ENCODE measurements at regions not wholly inside any gene's neighbourhood (a gene's known extent, or its start where the extent isn't known, plus 50 kb on each side); places are given as distances from the start of the nearest gene placed in this dataset.
"Not testable (repeated sequence)": the region's sequence is repeated elsewhere in the genome, so short reads cannot be mapped to it uniquely, and the experiment has no call there.

- Mint-ChIP-seq H3K27me3 (ENCODE audit: low read depth, unreplicated experiment) (no peaks in the 10 kb centered on the region), H3K4me3 (ENCODE audit: unreplicated experiment) (no peak overlapping the region), H3K9me3 (ENCODE audit: unreplicated experiment) (peaks cover 1% of the 10 kb centered on the region), H3K27ac (ENCODE audit: unreplicated experiment) (no peak overlapping the region), H3K4me1 (ENCODE audit: low read depth, unreplicated experiment) (no peaks in the 10 kb centered on the region), H3K36me3 (ENCODE audit: low read depth, unreplicated experiment) (no peaks in the 10 kb centered on the region)
- no peak for FAIRE-seq
- no peak overlapping the region for H3K4me2 ChIP-seq (ENCODE audit: low read length)
- no peaks in the 10 kb centered on the region for H4K20me1 ChIP-seq (ENCODE audit: insufficient read depth, low read length)
- H3K4me1 ChIP-seq (ENCODE audit: insufficient read depth, low read length), result no peaks in the 10 kb centered on the region
- H3K27me3 ChIP-seq (ENCODE audit: insufficient read depth, low read length), result no peaks in the 10 kb centered on the region
- DNase-seq (ENCODE audit: low read depth), result no peak
- H3K36me3 ChIP-seq (ENCODE audit: insufficient read depth, low read length), result no peaks in the 10 kb centered on the region
- no peak overlapping the region for H3K27ac ChIP-seq (ENCODE audit: low read depth, low read length)
- H2AFZ ChIP-seq (ENCODE audit: low read depth, low read length), result no peak overlapping the region
- no peaks in the 10 kb centered on the region for H3K9me3 ChIP-seq (ENCODE audit: insufficient read depth, low read depth, low read length)
- H3K9ac ChIP-seq (ENCODE audit: low read length), result no peak overlapping the region
- H3K4me3 ChIP-seq (ENCODE audit: insufficient read depth, low read depth, low read length), result no peak overlapping the region
- no peaks in the 10 kb centered on the region for H3K79me2 ChIP-seq (ENCODE audit: insufficient read depth, low read length)
- TF ChIP-seq CTCF (IDR thresholded peaks at IDR 0.05; ENCODE audit: insufficient read depth, low read depth, low read length) (no peak), EZH2 (IDR thresholded peaks at IDR 0.05; ENCODE audit: insufficient read depth, low read length) (no peak)
These were observed 56.9 kb upstream of the RASEF start for GRCh38 chr9:83119873-83120272.

GRCh38 chr9:83116026-83116425, 53.1 kb upstream of the RASEF start:
- no peak overlapping the region for H3K4me3 Mint-ChIP-seq (ENCODE audit: unreplicated experiment)
- H3K36me3 ChIP-seq (ENCODE audit: insufficient read depth, low read length), result no peaks in the 10 kb centered on the region
- no peak overlapping the region for H3K9ac ChIP-seq (ENCODE audit: low read length)
- no peaks in the 10 kb centered on the region for H4K20me1 ChIP-seq (ENCODE audit: insufficient read depth, low read length)
- no peaks in the 10 kb centered on the region for H3K4me1 Mint-ChIP-seq (ENCODE audit: low read depth, unreplicated experiment)
- no peaks in the 10 kb centered on the region for H3K36me3 Mint-ChIP-seq (ENCODE audit: low read depth, unreplicated experiment)
- no peak overlapping the region for H3K27ac ChIP-seq (ENCODE audit: low read depth, low read length)
- H3K79me2 ChIP-seq (ENCODE audit: insufficient read depth, low read length), result no peaks in the 10 kb centered on the region
- FAIRE-seq, result no peak
- no peak overlapping the region for H3K4me3 ChIP-seq (ENCODE audit: insufficient read depth, low read depth, low read length)
- H3K27me3 ChIP-seq (ENCODE audit: insufficient read depth, low read length), result no peaks in the 10 kb centered on the region
- H3K9me3 ChIP-seq (ENCODE audit: insufficient read depth, low read depth, low read length), result no peaks in the 10 kb centered on the region
- DNase-seq (ENCODE audit: low read depth), result peak; percentile 12
- no peak overlapping the region for H3K27ac Mint-ChIP-seq (ENCODE audit: unreplicated experiment)
- no peak overlapping the region for H3K4me2 ChIP-seq (ENCODE audit: low read length)
- peaks cover 10% of the 10 kb centered on the region for H3K9me3 Mint-ChIP-seq (ENCODE audit: unreplicated experiment)
- TF ChIP-seq CTCF (IDR thresholded peaks at IDR 0.05; ENCODE audit: insufficient read depth, low read depth, low read length), result no peak
- H2AFZ ChIP-seq (ENCODE audit: low read depth, low read length), result no peak overlapping the region
- no peaks in the 10 kb centered on the region for H3K27me3 Mint-ChIP-seq (ENCODE audit: low read depth, unreplicated experiment)
- no peaks in the 10 kb centered on the region for H3K4me1 ChIP-seq (ENCODE audit: insufficient read depth, low read length)

- not testable (repeated sequence) for H3K36me3 Mint-ChIP-seq (ENCODE audit: low read depth, unreplicated experiment); H3K4me2 ChIP-seq (ENCODE audit: low read length); H3K27ac Mint-ChIP-seq (ENCODE audit: unreplicated experiment); H3K27me3 ChIP-seq (ENCODE audit: insufficient read depth, low read length); H3K4me3 Mint-ChIP-seq (ENCODE audit: unreplicated experiment); H3K4me1 Mint-ChIP-seq (ENCODE audit: low read depth, unreplicated experiment); H4K20me1 ChIP-seq (ENCODE audit: insufficient read depth, low read length); H3K4me1 ChIP-seq (ENCODE audit: insufficient read depth, low read length); DNase-seq (ENCODE audit: low read depth); H3K79me2 ChIP-seq (ENCODE audit: insufficient read depth, low read length); H3K27ac ChIP-seq (ENCODE audit: low read depth, low read length); H3K36me3 ChIP-seq (ENCODE audit: insufficient read depth, low read length); FAIRE-seq; H3K9me3 ChIP-seq (ENCODE audit: insufficient read depth, low read depth, low read length); H2AFZ ChIP-seq (ENCODE audit: low read depth, low read length); H3K27me3 Mint-ChIP-seq (ENCODE audit: low read depth, unreplicated experiment); H3K4me3 ChIP-seq (ENCODE audit: insufficient read depth, low read depth, low read length); H3K9ac ChIP-seq (ENCODE audit: low read length)
- H3K9me3 Mint-ChIP-seq (ENCODE audit: unreplicated experiment), result peaks cover 10% of the 10 kb centered on the region
These were observed 50.5 kb upstream of the RASEF start for GRCh38 chr9:83113445-83113844.
